DMS79 treated with DMSO at 0.1 percent for 48 hours (cell line): ENCODE measurements at regions not wholly inside any gene's neighbourhood (a gene's known extent, or its start where the extent isn't known, plus 50 kb on each side); places are given as distances from the start of the nearest gene placed in this dataset.

ENCODE experiments used
- DNase-seq: peaks from one replicate; lab custom pipeline; 2025; lab: John Stamatoyannopoulos, UW

DNA sequence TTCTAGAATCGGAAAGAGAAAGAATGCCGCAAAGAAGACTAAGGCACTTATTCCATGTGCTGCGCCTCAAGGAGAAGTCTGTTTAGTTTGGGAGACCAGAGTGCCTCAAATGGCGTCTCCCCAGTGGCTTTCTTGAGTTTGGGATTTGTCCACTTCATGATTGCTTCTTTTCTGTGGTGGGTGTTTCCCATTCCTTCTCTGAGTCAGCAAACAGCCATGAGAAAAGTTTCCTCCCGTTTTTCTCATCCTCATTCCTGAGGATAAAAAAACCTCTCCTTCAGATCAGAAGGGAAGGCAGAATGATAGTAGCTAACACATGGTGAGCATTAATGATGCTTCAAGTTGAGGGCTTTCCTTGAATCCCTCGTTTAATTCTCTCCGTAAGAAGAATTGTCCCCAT lies 275.9 kb upstream of the WWC1 start:
- DNase-seq: no peak

DNA sequence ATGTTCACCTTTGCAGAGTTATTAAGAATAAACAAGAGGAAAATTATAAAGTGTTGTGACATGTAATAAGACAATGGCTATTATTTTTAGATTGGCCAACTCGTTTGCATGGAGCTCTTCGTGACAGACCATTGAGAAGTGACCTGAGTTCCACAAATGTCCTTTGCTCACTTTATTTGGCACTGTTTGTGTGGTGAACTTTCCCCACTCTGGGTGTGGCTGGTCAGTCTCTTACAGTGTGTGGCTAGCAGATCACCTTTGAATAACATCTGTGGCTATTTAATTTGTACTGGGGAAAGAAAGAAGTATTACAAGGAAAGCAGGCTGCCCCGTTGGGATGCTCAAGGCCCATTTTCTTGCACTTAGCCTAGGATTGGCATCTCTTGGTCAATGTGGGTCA lies 274.1 kb upstream of the WWC1 start:
- DNase-seq: no peak

DNA sequence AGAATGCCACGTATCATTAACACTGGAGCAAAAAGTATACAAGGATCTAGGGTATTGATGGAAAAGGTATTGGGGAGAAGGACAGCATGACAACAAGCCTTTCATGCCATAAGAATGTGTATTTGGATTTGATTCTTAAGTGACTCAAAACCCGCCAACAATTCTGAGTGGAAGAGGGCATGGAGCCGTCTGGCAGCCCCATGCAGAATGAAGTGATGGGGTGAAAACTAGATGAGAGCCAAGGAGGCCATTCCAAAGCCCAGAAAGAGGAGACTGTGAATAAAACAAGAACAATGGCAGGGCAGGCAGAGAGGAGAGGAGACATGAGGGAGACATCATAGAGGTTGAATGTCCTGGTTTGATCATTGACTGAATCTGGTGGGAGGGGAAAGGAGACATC lies 272.3 kb upstream of the WWC1 start:
- DNase-seq: no peak

DNA sequence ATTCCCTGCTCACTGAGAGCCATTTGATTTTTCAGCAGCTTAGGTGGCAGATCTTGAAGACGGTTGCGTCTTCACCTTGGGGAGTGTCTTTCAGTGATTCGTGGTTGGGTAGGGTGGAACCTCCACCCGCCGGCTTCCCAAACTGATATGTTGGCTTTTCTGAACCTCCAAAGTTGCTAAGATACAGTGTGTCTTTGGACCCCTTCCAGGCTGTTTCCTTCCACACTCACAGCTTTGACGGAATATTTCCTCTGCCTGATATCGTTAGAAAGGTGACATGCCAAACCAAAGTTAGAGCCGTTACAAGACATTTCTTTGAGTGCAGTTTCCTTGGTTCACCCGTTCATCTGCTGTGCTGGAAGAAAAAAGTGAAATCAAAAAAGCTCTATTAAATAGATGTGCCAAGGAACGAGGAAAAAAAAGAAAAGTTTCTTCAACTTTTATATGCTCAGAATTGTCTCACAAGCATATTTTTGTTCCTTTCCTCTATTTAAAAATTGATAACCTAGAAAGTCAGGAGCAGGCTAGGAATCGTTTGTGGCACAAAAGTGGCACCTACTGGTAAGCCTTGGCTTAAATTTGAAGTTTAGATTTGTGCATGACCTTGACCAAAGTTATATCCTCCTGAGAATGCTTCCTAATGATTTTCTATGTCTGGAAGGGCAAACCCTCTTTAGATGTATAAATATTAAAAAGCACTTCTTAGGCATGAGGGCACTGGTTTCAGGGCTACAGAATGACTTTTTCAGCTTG lies 270.7 kb upstream of the WWC1 start:
- no peak for DNase-seq

DNA sequence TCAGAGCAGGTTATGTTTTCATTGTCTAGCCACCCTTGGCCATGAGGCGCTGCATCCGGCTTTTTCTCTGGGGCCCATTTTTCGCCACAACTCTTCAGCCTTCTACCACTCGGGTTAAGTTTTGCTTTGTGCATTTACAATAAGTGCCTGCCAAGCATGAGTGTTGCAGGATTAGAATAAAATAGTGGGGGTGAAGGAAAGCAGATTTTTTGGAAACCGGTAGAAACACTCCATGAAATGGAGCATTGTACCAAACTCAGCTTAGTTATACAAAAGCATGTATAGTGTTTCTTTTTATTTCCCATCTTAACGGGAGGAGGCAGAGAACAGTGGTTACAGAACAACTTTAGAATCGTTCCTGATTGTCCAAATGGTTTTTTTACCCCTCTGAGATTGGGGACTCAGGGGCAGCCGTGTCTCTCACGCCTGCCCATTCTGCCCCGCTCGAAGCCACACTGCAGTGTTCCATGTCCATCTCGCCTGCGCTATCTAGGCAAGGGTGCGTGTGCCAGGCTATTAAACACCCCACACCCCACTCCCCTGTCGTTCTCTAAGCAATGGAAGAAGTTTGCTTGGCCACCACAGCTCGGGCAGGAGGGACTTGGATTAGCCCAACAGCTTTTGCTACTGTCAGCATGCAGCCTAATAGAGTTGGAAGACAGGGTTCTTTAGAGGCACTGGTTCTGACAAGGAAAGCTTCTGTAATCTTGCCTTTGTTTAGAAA lies 268.8 kb upstream of the WWC1 start:
- no peak for DNase-seq

DNA sequence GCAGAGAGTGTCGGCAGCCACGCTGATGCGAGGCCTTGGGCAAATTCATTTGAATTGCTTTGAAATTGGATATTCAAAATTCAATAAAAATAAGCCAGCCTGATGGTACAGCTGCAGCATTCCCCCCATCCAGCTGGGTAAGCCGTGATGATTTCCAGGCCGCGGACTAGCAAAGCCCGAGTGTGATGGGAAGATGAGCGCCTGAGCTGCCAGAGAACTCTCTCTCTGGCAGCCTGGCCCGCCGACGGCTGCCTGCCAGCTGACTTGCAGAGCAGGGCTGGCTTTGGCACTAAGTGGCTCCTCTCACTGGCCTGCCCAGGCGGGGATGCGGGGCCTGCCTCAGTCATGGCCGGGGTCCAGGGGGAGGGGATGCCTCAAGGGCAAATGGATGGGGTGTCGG lies 268.3 kb upstream of the WWC1 start:
- no peak for DNase-seq

DNA sequence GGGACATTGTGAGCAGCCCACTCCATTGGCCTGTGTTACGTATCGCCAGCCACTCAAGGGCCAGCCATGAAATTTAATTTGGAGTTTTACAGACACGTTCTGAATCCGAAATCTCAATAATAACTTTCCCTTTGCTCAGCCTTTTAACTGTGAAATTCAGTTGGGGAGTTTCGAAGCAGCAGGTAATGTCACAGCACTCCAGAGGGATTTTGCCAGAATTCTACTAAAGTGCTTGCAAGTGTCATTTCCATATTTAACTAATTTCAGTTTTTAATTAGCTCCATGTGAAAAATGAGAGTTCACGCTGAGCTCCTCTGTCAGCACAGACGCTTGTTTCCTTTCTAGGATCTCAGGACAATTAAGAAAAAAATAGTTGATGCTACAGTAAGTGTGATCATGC lies 267.1 kb upstream of the WWC1 start:
- DNase-seq: no peak

DNA sequence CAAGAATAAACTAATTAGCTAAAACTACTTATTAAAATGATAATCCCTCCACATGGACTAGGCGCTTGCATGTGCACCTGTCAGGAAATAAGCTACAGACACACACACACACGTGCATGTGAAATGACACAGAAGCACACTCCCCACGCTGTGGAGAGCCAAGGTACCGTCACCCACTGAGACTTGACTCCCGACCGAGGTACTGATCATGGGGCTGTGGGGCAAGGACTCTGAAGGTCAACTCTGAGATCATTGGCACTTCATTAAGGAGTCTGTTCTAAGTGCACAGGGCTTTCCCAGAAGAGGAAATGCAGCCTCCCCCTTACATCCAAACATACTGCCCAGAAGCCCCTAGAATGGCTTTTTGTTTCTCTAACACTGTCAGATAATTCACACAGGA lies 264.4 kb upstream of the WWC1 start:
- DNase-seq: no peak

DNA sequence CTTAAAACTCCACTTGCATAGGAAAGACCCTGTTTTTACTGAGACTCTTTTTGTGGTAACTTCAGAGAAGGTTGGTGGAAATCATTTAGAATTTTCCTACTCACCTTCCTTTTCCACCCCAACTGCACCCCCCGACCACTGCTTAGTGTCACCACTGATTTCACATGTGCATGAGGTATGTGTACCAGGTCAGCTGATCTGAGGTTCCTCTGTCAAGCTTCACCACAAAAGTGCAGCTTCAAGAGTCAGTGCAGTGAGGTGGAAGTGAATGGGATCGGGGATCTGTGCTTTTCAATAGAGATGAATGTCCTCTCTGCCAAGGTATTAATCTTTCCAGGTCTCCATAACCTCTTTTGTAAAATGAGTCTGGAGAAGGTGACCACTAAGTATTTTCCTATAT lies 260.5 kb upstream of the WWC1 start:
- DNase-seq: no peak

DNA sequence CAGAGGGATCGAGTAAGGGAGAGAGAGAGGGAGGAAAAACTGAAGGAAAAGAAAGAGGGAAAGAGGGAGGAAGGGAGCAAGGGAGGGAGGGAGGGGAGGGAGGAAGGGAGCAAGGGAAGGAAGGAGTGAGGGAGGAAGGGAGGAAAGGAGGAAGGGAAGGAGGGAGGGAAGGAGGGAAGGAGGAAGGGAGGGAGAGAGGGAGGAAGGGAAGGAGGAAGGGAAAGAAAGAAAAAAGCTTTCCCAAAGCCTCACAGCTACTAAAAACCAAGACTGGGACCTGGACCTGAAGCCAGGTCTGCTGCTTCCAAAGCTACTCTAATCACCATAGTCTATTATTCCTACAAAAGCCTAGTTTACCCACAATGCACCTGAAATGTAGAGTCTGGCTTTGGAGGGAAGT lies 259.8 kb upstream of the WWC1 start:
- no peak for DNase-seq

DNA sequence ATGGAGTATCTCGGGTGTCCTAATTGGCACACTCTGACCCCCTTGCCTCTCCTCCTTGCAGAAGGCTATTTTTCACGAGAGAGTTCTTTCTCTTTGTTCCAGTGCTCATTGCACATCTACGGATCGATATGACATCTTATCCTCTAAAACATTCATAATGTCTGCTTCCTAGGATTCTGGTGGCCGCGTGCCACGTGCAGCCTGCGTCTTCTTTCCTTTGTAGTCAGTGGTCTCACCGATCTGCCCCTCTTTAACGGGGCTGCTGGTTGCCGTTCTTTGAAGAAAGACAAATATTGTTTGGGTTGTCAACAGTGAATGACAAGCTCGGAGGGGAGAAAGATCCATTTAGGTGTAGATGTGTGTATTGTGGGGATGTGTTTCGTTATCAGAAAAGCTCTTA lies 252.4 kb upstream of the WWC1 start:
- no peak for DNase-seq

DNA sequence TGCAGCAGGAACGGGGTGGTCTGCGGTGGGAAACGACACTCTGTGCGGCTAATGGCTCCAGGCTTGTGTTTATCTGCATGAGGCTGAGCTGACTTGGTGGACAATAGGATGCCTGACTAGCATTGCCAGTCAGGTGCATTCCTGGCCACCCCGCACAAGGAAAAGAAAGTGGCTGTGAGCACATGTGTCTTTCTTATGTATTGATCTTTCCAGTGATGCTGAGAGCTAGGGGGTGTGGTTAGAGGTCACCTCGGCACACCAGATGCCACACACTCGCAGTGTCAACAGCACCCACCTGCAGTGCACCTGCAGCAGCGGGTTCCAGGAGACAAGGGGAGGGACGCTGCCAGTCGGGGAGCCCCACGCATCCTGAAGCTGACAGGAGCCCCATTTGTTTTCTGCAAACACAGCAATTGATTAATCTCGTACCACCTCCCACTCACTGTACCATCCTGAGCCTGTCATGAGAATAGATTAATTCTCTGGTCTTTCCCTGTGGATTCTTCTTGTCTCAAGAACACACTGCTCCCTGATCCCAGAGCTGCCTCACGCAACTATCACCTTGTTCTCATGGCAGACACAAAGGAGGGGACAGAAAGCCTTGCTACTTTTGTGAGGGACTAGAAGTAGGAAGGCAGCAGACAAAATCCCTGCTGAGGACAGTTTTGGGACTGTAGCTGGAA lies 251.7 kb upstream of the WWC1 start:
- DNase-seq: no peak

DNA sequence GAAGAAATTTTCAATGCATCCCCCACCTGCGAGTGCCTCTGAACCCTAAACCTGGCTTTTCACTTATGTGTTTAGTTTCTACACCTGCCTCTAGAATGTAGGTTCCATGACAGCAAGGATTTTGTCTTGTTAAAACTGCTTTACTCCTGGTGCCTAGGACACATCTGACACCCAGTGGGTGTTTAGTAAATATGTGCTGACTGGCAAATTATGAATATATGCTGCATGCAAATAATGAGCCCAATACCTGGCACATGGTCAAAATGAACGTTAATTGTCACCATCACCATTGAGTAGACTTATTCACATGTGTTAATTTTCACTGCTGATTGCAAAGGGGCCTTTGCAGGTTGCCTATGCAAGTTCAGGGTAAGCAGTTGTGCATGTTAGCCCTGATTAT lies 249.9 kb upstream of the WWC1 start:
- no peak for DNase-seq

DNA sequence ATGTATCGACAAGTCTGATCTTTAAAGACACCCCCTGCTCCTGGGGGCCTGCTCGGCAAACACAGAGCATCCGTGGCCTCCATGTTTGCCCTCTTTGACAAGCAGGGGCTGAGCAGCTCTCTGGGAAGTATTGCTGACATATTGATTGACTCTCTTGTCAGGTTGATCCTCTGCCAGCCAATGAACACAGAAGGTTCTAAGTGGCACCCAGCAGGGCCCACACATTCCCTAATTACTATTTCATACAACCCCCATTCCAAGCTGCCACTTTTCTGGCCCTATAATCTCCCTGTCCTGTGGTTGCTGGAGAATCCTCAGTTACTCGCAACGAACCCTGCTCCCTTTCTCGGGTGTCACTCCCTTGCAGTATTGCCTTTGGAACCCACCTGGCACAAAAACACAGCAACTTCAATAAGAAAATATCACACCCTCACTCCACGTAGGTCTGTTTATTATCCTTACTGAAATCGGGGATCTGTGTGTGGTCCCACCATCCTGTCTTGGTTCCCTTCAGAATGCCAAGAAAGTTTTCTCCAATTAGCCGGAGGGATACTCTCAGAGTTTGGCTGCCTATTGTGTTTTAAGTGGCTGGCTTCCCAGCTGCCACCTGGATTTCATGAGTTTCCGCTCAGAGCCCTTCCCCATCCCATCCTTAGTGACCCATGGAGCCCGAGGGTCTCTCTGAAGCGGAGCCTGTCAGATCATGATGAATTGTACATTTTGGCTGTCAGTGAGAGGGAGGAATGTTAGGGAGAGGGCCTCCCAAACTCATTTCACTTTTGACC lies 249.0 kb upstream of the WWC1 start:
- DNase-seq: no peak

DNA sequence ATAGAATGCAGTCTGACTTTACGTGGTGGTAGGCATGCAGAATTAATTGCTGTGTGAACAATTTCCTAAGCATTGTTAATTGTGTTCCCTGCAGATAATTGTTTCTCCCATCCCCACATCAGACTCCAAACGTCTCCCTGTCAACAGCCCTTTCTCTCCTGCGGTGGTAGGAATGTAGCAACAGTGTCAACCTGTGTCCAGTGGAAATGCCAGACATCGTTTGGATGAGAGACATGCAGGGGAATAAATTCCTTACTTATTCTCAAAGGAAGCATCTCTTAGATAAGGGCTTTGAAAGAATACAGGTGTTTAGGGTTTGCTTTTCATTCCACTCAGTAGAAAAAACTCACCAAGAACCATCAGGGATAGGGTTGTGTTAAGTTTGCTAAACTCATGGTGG lies 245.3 kb upstream of the WWC1 start:
- no peak for DNase-seq

DNA sequence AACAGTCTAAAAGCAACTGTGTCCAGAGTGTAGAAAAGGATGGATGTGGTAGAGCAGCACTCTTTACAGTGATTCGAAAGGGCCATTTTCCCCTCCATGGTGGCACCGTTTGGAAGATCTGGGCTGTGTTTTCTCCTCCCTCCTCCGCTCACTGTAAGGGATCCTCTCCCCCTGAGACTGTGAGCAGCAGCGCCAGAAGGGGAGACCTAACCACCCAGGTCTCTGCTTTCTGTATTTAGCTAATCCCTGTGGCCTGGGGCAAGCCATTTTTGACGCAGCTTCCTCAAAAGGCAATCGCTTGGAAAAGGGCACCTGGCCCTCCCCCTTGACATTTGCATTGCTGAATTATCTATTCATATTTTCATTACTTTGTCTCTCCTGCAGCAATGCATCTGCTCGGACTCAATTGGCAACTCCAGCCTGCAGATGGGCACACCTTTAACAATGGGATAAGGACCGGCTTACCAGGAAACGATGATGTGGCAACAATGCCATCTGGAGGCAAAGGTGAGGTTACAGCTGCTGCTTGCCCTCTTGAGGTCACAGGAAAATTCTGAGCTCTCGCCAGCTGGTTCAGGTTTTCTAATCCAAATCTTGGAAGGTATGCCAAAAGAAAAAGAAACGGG lies 244.3 kb upstream of the WWC1 start:
- DNase-seq: no peak

DNA sequence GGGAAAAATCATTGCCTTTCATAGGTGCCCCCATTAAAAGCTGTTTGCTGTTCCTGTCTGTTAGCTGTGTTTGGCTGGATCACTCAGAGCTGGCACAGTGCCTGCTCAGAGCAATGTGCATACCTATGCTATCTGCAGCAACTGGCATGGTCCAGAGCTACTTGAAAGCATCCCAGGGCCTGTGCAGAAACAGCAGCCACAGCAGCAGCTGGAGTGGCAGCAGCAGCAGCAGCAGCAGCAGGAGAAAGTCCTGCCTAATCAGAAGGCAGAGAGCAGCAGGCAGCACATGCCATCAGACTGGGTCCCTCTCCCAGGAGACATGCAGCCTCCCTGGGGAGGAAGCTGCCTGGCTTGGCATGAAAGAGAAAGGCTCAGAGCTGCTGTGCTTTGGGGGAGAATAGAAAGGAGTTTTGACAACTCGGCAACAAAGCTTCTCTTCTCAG lies 243.8 kb upstream of the WWC1 start:
- no peak for DNase-seq

DNA sequence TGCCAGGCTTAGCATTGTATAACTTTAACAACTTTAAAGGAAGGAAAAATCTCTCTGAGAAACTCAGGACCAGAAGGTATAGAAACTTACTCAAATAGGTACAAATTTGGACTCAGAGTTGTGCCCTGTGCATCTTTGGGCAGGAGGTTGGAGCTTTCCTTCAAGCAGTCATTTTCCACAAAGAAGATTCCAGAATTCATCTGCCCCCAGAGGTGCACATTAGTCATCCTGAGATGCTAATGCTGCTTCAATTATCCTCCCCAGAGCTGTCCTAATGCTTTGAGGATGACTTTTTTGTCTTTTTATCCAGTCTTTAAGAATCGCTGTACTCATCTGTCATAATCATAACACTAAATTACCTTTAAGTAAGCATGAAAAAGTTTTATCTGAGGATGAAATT lies 243.0 kb upstream of the WWC1 start:
- no peak for DNase-seq

DNA sequence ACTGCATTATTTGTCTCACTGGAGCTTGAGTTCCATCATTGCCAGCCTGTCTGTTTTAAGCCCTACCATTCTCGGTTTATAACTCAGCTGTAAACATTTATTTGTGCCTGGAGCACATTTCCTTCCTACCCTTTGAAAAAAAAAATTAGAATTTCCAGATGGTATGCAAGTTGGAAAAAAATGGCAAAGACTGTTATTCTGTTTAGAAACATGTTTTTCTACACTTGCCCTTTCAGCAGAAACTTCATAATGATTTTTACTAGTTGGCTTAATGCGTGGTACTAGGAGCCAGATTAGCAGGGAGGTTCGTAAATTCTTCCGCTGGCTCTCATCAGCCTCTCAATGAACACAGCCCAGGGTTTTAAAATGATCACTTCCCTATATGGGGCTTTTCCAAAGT lies 238.8 kb upstream of the WWC1 start:
- no peak for DNase-seq

DNA sequence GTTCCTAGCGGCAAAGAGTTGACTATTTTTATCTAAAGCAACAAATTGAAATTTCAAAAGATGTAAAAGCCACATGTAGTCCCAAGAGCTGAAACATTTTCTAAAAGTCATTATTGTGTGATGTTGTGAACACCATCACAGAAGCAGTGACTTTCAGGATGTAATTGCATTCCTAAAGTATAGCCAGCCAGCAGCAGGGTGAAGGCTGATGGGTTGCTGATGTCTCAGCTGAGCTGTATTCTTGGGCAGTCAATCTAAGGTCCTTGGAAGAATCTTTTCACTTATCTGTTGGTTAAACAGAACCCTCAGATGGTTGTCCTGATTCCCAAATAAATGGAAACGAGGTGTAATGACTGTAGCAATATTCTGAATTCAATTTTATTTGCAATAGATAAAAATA lies 237.4 kb upstream of the WWC1 start:
- DNase-seq: no peak

DNA sequence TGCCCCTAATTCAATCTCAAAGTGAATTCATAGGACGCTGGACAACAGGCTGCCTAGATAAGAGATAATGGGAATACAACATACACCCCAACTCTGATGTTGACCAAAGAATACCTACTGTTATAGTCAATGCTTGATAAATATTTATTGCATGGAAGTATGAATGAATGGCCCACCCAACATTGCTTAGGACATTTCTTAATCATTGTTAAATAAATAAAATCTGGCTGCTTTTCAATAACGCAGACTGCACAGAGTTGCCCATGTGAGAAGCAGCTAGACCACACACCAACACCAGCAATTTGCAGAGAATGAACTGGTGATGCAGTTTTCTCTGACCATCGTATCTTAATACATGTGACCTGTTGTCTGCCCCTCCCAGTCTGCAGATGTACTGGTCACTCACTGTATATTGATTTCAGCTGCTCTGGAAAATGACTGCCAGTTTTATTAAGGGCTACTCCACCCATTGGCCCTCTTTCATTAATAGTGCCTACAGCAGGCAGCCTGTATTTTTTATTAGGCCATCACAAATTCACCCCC lies 236.2 kb upstream of the WWC1 start:
- DNase-seq: no peak

DNA sequence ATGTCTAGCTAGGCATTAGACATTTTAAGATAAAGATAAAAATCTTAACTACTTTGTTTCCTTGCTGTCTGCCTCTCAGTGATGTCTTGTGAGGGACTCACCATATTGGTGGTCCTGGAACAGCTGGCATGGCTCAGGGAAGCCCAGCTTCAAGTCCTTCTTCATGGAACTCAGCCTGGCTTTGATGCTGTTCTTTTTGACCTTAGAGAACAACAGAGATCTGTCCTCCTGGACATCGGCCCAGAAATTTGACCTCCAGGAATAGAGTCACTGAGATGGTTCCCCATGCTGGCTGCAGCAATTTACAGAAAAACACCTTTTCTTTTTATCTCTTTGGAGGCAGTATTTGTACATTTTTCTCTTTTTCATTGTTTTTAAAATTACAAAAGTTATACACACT lies 235.5 kb upstream of the WWC1 start:
- DNase-seq: no peak
